H7 (cell line): ENCODE measurements at regions not wholly inside any gene's neighbourhood (a gene's known extent, or its start where the extent isn't known, plus 50 kb on each side); places are given as distances from the start of the nearest gene placed in this dataset.

Experiments
- DNase-seq: peaks from one replicate; pipeline ENCODE4 v3.0.0; 2012
- H3K27me3 ChIP-seq: 2 replicates; pipeline ENCODE4 v1.6.0; 2011; ENCODE audit warnings: mild to moderate bottlenecking, low read length; ENCODE audit not compliant: control insufficient read depth, insufficient read depth
- H3K36me3 ChIP-seq: replicated peaks from 2 replicates; pipeline ENCODE4 v1.5.1; 2011; ENCODE audit warnings: low read length; ENCODE audit not compliant: control insufficient read depth, insufficient read depth
- H3K4me3 ChIP-seq: 2 replicates; pipeline ENCODE4 v1.5.1; 2011; ENCODE audit warnings: low read depth, mild to moderate bottlenecking, control low read depth, low read length, moderate library complexity; ENCODE audit not compliant: insufficient read depth

- Histone ChIP-seq H3K36me3 (no peaks in the 10 kb centered on the region), H3K4me3 (no peak overlapping the region), H3K27me3 (no peaks in the 10 kb centered on the region)
- no peak for DNase-seq
Measured at GRCh38 chr21:32190493-32191144, 88.2 kb downstream of the MIS18A start.

- H3K4me3 ChIP-seq, result no peak overlapping the region
- H3K27me3 ChIP-seq, result no peaks in the 10 kb centered on the region
- no peaks in the 10 kb centered on the region for H3K36me3 ChIP-seq
- no peak for DNase-seq
Measured at GRCh38 chr21:32189688-32190483, 89.0 kb downstream of the MIS18A start.

GRCh38 chr21:32186804-32187203 is 92.0 kb downstream of the MIS18A start:
- no peaks in the 10 kb centered on the region for H3K36me3 ChIP-seq
- H3K4me3 ChIP-seq, result no peak overlapping the region
- DNase-seq, result no peak
- no peaks in the 10 kb centered on the region for H3K27me3 ChIP-seq

GRCh38 chr21:32185726-32186125 is 93.1 kb downstream of the MIS18A start:
- Histone ChIP-seq H3K4me3 (no peak overlapping the region), H3K36me3 (no peaks in the 10 kb centered on the region), H3K27me3 (no peaks in the 10 kb centered on the region)
- no peak for DNase-seq

GRCh38 chr21:32185103-32185502 is 93.7 kb downstream of the MIS18A start:
- no peaks in the 10 kb centered on the region for H3K27me3 ChIP-seq
- no peaks in the 10 kb centered on the region for H3K36me3 ChIP-seq
- no peak for DNase-seq
- H3K4me3 ChIP-seq, result no peak overlapping the region

- no peaks in the 10 kb centered on the region for H3K36me3 ChIP-seq
- no peak for DNase-seq
- no peaks in the 10 kb centered on the region for H3K27me3 ChIP-seq
- H3K4me3 ChIP-seq, result no peak overlapping the region
Measured at GRCh38 chr21:32184485-32184884, 94.4 kb downstream of the MIS18A start.

GRCh38 chr21:32184065-32184464 is 94.8 kb downstream of the MIS18A start:
- Histone ChIP-seq H3K27me3 (no peaks in the 10 kb centered on the region), H3K36me3 (no peaks in the 10 kb centered on the region), H3K4me3 (no peak overlapping the region)
- DNase-seq, result no peak

- no peaks in the 10 kb centered on the region for H3K36me3 ChIP-seq
- no peak overlapping the region for H3K4me3 ChIP-seq
- H3K27me3 ChIP-seq, result no peaks in the 10 kb centered on the region
- no peak for DNase-seq
Measured at GRCh38 chr21:32183396-32183795, 95.5 kb downstream of the MIS18A start.

- Histone ChIP-seq H3K27me3 (no peaks in the 10 kb centered on the region), H3K36me3 (no peaks in the 10 kb centered on the region)
- DNase-seq, result no peak
Measured at GRCh38 chr21:32182449-32182848, 96.4 kb downstream of the MIS18A start.

GRCh38 chr21:32181457-32181856 is 97.4 kb downstream of the MIS18A start:
- no peak for DNase-seq
- Histone ChIP-seq H3K36me3 (no peaks in the 10 kb centered on the region), H3K4me3 (no peak overlapping the region), H3K27me3 (no peaks in the 10 kb centered on the region)

More at GRCh38 chr21:32182449-32182848, 96.4 kb downstream of the MIS18A start:
- H3K4me3 ChIP-seq, result no peak overlapping the region

- DNase-seq, result no peak
- no peaks in the 10 kb centered on the region for H3K27me3 ChIP-seq
- H3K36me3 ChIP-seq, result no peaks in the 10 kb centered on the region
- H3K4me3 ChIP-seq, result no peak overlapping the region
Measured at GRCh38 chr21:32174819-32175218, 104.0 kb downstream of the MIS18A start.

- H3K27me3 ChIP-seq, result no peaks in the 10 kb centered on the region
- H3K4me3 ChIP-seq, result no peak overlapping the region
- no peak for DNase-seq
- no peaks in the 10 kb centered on the region for H3K36me3 ChIP-seq
Measured at GRCh38 chr21:32173121-32173724, 105.6 kb downstream of the MIS18A start.

GRCh38 chr21:32172106-32172505 is 106.7 kb downstream of the MIS18A start:
- H3K4me3 ChIP-seq, result no peak overlapping the region
- H3K36me3 ChIP-seq, result no peaks in the 10 kb centered on the region
- no peak for DNase-seq
- H3K27me3 ChIP-seq, result no peaks in the 10 kb centered on the region

- Histone ChIP-seq H3K27me3 (no peaks in the 10 kb centered on the region), H3K36me3 (no peaks in the 10 kb centered on the region), H3K4me3 (no peak overlapping the region)
- DNase-seq, result no peak
Measured at GRCh38 chr21:32167513-32167912, 111.3 kb downstream of the MIS18A start.

- no peak overlapping the region for H3K4me3 ChIP-seq
- peak; percentile 18 for DNase-seq
- H3K27me3 ChIP-seq, result no peaks in the 10 kb centered on the region
- no peaks in the 10 kb centered on the region for H3K36me3 ChIP-seq
Measured at GRCh38 chr21:32163386-32163785, 115.5 kb downstream of the MIS18A start.
